WTC11 (cell line): ENCODE measurements at regions not wholly inside any gene's neighbourhood (a gene's known extent, or its start where the extent isn't known, plus 50 kb on each side); places are given as distances from the start of the nearest gene placed in this dataset.

Source experiments
- ATAC-seq: fragments of 200-7000 bp; cut with Tn5 transposase; 2 replicates; pipeline ENCODE4 v1.10.0; 2021; ENCODE audit warnings: mild to moderate bottlenecking, moderate library complexity
- CTCF ChIA-PET: fragments of 300-600 bp; sonication (Branson Sonifier 250); formaldehyde crosslinking; loops from one replicate; lab custom pipeline; 2021; ENCODE audit warnings: antibody characterized with exemption; lab: Charles Lee
- POLR2A ChIA-PET: fragments of 350-600 bp; sonication (Branson Sonifier 250); formaldehyde crosslinking; loops from one replicate; lab custom pipeline; 2021; ENCODE audit warnings: antibody characterized with exemption; lab: Charles Lee
- DNase-seq: peaks from one replicate; pipeline ENCODE4 v3.0.0; 2021; ENCODE audit warnings: low spot score
- H3K27ac Mint-ChIP-seq: 2 replicates; pipeline ENCODE4 v1.8.0; 2021; ENCODE audit warnings: mixed read lengths
- H3K27me3 Mint-ChIP-seq: 2 replicates; pipeline ENCODE4 v1.8.0; 2021; ENCODE audit warnings: low read depth, mild to moderate bottlenecking, moderate library complexity, mixed read lengths
- H3K36me3 Mint-ChIP-seq: 2 replicates; pipeline ENCODE4 v1.8.0; 2021; ENCODE audit warnings: mixed read lengths
- H3K4me1 Mint-ChIP-seq: 2 replicates; pipeline ENCODE4 v1.8.0; 2022; ENCODE audit warnings: mixed read lengths
- H3K4me3 Mint-ChIP-seq: 2 replicates; pipeline ENCODE4 v1.8.0; 2021; ENCODE audit warnings: mild to moderate bottlenecking, moderate library complexity, mixed read lengths
- H3K9me3 Mint-ChIP-seq: 2 replicates; pipeline ENCODE4 v1.8.0; 2021; ENCODE audit warnings: mixed read lengths
- CBFB ChIP-seq: sonication (generic); formaldehyde crosslinking; IDR thresholded peaks from 2 replicates; pipeline ENCODE4 v1.8.1; 2022; ENCODE audit warnings: mild to moderate bottlenecking, low read depth, missing genetic modification reagents
- EMX1 ChIP-seq: fragments of 250-450 bp; sonication (Bioruptor Pico); IDR thresholded peaks from 2 replicates; pipeline ENCODE4 v1.8.0; 2021; ENCODE audit warnings: mild to moderate bottlenecking
- HMGA2 ChIP-seq: fragments of 250-450 bp; sonication (Bioruptor Pico); IDR thresholded peaks from 2 replicates; pipeline ENCODE4 v1.4.0; 2021; ENCODE audit warnings: mild to moderate bottlenecking, moderate library complexity
- IRF2 ChIP-seq: sonication (generic); formaldehyde crosslinking; IDR thresholded peaks from 2 replicates; pipeline ENCODE4 v1.8.0; 2022; ENCODE audit warnings: low read depth, missing genetic modification reagents, borderline replicate concordance
- KAT7 ChIP-seq: sonication (generic); formaldehyde crosslinking; IDR thresholded peaks from 2 replicates; pipeline ENCODE4 v1.8.1; 2023; ENCODE audit warnings: missing genetic modification reagents, mild to moderate bottlenecking, borderline replicate concordance
- NR2C2 ChIP-seq: sonication (generic); formaldehyde crosslinking; IDR thresholded peaks from 2 replicates; pipeline ENCODE4 v1.8.0; 2022; ENCODE audit warnings: mild to moderate bottlenecking, missing genetic modification reagents
- RORB ChIP-seq: fragments of 250-450 bp; sonication (Bioruptor Pico); IDR thresholded peaks from 2 replicates; pipeline ENCODE4 v1.9.0; 2021; ENCODE audit warnings: mild to moderate bottlenecking
- ZNF121 ChIP-seq: sonication (generic); formaldehyde crosslinking; IDR thresholded peaks from 2 replicates; pipeline ENCODE4 v1.8.0; 2023; ENCODE audit warnings: missing genetic modification reagents
- ZNF138 ChIP-seq: sonication (generic); formaldehyde crosslinking; conservative IDR thresholded peaks from 2 replicates; pipeline ENCODE4 v1.8.1; 2022; ENCODE audit warnings: mild to moderate bottlenecking, moderate library complexity, missing genetic modification reagents
- ZNF263 ChIP-seq: sonication (generic); formaldehyde crosslinking; IDR thresholded peaks from 2 replicates; pipeline ENCODE4 v1.8.1; 2022; ENCODE audit warnings: low read depth, mild to moderate bottlenecking, moderate library complexity, missing genetic modification reagents
- ZNF416 ChIP-seq: fragments of 250-450 bp; sonication (Bioruptor Pico); IDR thresholded peaks from 2 replicates; pipeline ENCODE4 v1.9.0; 2021; ENCODE audit warnings: mild to moderate bottlenecking, inconsistent platforms
- TF ChIP-seq, protein P1 (sequence below): sonication (generic); formaldehyde crosslinking; IDR thresholded peaks from 2 replicates; pipeline ENCODE4 v1.8.1; 2022; ENCODE audit warnings: low read depth, missing genetic modification reagents, borderline replicate concordance
- TF ChIP-seq, protein P2 (sequence below): sonication (generic); formaldehyde crosslinking; IDR thresholded peaks from 2 replicates; pipeline ENCODE4 v1.8.1; 2023; ENCODE audit warnings: mild to moderate bottlenecking, missing genetic modification reagents
- TF ChIP-seq, protein P3 (sequence below): sonication (generic); formaldehyde crosslinking; conservative IDR thresholded peaks from 2 replicates; pipeline ENCODE4 v1.8.1; 2023; ENCODE audit warnings: mild to moderate bottlenecking, low read depth, missing genetic modification reagents, moderate library complexity
- TF ChIP-seq, protein P4 (sequence below): fragments of 250-450 bp; sonication (Bioruptor Pico); IDR thresholded peaks from 2 replicates; pipeline ENCODE4 v1.9.0; 2021; ENCODE audit warnings: mild to moderate bottlenecking
- TF ChIP-seq, protein P5 (sequence below): fragments of 200-600 bp; IDR thresholded peaks from 2 replicates; pipeline ENCODE4 v1.8.0; 2022; ENCODE audit warnings: antibody characterized with exemption
- TF ChIP-seq, protein P6 (sequence below): sonication (generic); formaldehyde crosslinking; conservative IDR thresholded peaks from 2 replicates; pipeline ENCODE4 v1.8.1; 2022; ENCODE audit warnings: mild to moderate bottlenecking, missing genetic modification reagents
- TF ChIP-seq, protein P7 (sequence below): sonication (generic); formaldehyde crosslinking; IDR thresholded peaks from 2 replicates; pipeline ENCODE4 v1.8.0; 2022; ENCODE audit warnings: mild to moderate bottlenecking, missing genetic modification reagents

DNA sequence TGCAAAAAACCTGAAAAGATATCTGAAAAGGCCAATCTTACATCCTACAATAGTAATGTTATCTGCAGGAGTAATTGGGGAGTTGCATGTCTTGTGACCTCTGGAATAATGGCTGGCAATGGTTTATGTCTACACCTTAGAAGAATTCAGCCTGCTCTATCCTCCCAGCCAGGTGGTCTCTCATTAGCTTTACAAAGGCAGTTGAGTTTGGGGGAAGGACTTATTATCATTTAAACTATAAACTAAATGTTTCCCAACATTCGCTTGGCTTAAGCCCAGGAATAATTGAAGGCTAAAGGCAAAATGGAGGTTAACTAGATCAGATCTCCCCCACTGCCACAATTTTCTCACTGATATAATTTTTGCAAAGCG lies 158.4 kb upstream of the SFSWAP start:
- CTCF ChIA-PET: no interaction called here

DNA sequence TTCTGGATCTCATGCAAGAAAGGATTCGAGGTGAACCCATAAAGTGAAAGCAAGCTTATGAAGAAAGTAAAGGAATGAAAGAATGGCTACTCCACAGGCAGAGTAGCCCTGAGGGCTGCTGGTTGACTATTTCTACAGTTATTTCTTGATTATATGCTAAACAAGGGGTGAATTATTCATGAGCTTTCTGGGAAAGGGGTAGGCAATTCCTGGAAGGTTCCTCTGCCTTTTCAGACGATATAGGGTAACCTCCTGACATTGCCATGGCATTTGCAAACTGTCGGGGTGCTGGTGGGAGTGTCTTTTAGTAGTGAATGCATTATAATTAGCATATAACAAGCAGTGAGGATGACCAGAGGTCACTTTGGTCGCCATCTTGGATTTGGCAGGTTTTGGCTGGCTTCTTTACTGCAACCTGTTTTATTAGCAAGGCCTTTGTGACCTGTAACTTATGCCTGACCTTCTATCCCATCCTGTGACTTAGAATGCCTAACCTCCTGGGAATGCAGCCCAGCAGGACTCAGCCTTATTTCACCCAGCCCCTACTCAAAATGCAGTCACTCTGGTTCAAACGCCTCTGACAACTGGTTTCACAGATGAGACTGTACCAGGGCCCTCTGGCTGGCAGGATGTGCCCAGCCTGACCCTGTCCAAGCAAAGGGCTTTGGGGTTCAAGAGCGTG lies 157.7 kb upstream of the SFSWAP start:
- ATAC-seq: no peak
- CTCF ChIA-PET: no interaction called here
- peak overlapping the region; percentile 32; the same call in 1 of the 2 replicates for H3K27ac Mint-ChIP-seq
- H3K4me3 Mint-ChIP-seq: no peak overlapping the region
- H3K4me1 Mint-ChIP-seq: peaks cover 32% of the 10 kb centered on the region
- peaks cover 3% of the 10 kb centered on the region for H3K27me3 Mint-ChIP-seq
- peaks cover 12% of the 10 kb centered on the region for H3K9me3 Mint-ChIP-seq
- POLR2A ChIA-PET: no interaction called here
- DNase-seq: no peak
- no peaks in the 10 kb centered on the region for H3K36me3 Mint-ChIP-seq
- TF ChIP-seq, protein P1, sequence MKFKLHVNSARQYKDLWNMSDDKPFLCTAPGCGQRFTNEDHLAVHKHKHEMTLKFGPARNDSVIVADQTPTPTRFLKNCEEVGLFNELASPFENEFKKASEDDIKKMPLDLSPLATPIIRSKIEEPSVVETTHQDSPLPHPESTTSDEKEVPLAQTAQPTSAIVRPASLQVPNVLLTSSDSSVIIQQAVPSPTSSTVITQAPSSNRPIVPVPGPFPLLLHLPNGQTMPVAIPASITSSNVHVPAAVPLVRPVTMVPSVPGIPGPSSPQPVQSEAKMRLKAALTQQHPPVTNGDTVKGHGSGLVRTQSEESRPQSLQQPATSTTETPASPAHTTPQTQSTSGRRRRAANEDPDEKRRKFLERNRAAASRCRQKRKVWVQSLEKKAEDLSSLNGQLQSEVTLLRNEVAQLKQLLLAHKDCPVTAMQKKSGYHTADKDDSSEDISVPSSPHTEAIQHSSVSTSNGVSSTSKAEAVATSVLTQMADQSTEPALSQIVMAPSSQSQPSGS (CRISPR knock-in tag): no peak
- TF ChIP-seq RORB (CRISPR knock-in tag) (no peak), ZNF121 (CRISPR knock-in tag) (no peak), ZNF138 (CRISPR knock-in tag) (no peak), ZNF263 (CRISPR knock-in tag) (no peak), HMGA2 (CRISPR knock-in tag) (no peak), ZNF416 (no peak), CBFB (CRISPR knock-in tag) (no peak), KAT7 (no peak)
- TF ChIP-seq, protein P2, sequence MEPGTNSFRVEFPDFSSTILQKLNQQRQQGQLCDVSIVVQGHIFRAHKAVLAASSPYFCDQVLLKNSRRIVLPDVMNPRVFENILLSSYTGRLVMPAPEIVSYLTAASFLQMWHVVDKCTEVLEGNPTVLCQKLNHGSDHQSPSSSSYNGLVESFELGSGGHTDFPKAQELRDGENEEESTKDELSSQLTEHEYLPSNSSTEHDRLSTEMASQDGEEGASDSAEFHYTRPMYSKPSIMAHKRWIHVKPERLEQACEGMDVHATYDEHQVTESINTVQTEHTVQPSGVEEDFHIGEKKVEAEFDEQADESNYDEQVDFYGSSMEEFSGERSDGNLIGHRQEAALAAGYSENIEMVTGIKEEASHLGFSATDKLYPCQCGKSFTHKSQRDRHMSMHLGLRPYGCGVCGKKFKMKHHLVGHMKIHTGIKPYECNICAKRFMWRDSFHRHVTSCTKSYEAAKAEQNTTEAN (CRISPR knock-in tag): no peak
- TF ChIP-seq, protein P3, sequence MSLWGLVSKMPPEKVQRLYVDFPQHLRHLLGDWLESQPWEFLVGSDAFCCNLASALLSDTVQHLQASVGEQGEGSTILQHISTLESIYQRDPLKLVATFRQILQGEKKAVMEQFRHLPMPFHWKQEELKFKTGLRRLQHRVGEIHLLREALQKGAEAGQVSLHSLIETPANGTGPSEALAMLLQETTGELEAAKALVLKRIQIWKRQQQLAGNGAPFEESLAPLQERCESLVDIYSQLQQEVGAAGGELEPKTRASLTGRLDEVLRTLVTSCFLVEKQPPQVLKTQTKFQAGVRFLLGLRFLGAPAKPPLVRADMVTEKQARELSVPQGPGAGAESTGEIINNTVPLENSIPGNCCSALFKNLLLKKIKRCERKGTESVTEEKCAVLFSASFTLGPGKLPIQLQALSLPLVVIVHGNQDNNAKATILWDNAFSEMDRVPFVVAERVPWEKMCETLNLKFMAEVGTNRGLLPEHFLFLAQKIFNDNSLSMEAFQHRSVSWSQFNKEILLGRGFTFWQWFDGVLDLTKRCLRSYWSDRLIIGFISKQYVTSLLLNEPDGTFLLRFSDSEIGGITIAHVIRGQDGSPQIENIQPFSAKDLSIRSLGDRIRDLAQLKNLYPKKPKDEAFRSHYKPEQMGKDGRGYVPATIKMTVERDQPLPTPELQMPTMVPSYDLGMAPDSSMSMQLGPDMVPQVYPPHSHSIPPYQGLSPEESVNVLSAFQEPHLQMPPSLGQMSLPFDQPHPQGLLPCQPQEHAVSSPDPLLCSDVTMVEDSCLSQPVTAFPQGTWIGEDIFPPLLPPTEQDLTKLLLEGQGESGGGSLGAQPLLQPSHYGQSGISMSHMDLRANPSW (CRISPR knock-in tag): no peak
- TF ChIP-seq, protein P4, sequence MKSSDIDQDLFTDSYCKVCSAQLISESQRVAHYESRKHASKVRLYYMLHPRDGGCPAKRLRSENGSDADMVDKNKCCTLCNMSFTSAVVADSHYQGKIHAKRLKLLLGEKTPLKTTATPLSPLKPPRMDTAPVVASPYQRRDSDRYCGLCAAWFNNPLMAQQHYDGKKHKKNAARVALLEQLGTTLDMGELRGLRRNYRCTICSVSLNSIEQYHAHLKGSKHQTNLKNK (CRISPR knock-in tag): no peak

More for the DNA sequence above, 158.4 kb upstream of the SFSWAP start:
- ATAC-seq (peak; percentile 65), DNase-seq (no peak)
- Mint-ChIP-seq H3K27ac (peak overlapping the region; percentile 32; the same call in 1 of the 2 replicates), H3K36me3 (no peaks in the 10 kb centered on the region), H3K4me3 (peak overlapping the region; percentile 10; the same call in 1 of the 2 replicates)
- TF ChIP-seq, protein P3 (CRISPR knock-in tag): no peak
- TF ChIP-seq, protein P5, sequence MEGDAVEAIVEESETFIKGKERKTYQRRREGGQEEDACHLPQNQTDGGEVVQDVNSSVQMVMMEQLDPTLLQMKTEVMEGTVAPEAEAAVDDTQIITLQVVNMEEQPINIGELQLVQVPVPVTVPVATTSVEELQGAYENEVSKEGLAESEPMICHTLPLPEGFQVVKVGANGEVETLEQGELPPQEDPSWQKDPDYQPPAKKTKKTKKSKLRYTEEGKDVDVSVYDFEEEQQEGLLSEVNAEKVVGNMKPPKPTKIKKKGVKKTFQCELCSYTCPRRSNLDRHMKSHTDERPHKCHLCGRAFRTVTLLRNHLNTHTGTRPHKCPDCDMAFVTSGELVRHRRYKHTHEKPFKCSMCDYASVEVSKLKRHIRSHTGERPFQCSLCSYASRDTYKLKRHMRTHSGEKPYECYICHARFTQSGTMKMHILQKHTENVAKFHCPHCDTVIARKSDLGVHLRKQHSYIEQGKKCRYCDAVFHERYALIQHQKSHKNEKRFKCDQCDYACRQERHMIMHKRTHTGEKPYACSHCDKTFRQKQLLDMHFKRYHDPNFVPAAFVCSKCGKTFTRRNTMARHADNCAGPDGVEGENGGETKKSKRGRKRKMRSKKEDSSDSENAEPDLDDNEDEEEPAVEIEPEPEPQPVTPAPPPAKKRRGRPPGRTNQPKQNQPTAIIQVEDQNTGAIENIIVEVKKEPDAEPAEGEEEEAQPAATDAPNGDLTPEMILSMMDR: no peak
- TF ChIP-seq ZNF138 (CRISPR knock-in tag): no peak
- no peak for TF ChIP-seq NR2C2 (CRISPR knock-in tag)
- no peak for TF ChIP-seq IRF2
- TF ChIP-seq, protein P6, sequence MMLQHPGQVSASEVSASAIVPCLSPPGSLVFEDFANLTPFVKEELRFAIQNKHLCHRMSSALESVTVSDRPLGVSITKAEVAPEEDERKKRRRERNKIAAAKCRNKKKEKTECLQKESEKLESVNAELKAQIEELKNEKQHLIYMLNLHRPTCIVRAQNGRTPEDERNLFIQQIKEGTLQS (CRISPR knock-in tag): no peak
- TF ChIP-seq, protein P7, sequence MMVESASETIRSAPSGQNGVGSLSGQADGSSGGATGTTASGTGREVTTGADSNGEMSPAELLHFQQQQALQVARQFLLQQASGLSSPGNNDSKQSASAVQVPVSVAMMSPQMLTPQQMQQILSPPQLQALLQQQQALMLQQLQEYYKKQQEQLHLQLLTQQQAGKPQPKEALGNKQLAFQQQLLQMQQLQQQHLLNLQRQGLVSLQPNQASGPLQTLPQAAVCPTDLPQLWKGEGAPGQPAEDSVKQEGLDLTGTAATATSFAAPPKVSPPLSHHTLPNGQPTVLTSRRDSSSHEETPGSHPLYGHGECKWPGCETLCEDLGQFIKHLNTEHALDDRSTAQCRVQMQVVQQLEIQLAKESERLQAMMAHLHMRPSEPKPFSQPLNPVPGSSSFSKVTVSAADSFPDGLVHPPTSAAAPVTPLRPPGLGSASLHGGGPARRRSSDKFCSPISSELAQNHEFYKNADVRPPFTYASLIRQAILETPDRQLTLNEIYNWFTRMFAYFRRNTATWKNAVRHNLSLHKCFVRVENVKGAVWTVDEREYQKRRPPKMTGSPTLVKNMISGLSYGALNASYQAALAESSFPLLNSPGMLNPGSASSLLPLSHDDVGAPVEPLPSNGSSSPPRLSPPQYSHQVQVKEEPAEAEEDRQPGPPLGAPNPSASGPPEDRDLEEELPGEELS (CRISPR knock-in tag): no peak
- TF ChIP-seq EMX1 (CRISPR knock-in tag): no peak
- TF ChIP-seq, all 79 proteins: peak for 0
- H3K27me3 Mint-ChIP-seq: peaks cover 3% of the 10 kb centered on the region
- POLR2A ChIA-PET: no interaction called here
- H3K9me3 Mint-ChIP-seq: peaks cover 12% of the 10 kb centered on the region
- peaks cover 32% of the 10 kb centered on the region for H3K4me1 Mint-ChIP-seq
